ENCODE measurements at regions not wholly inside any gene's neighbourhood (a gene's known extent, or its start where the extent isn't known, plus 50 kb on each side); places are given as distances from the start of the nearest gene placed in this dataset.

- H3K56ac ChIP-seq (ENCODE audit: extremely low read depth, insufficient read depth, low read length), result no peak overlapping the region
- no TSS peak for BruUV-seq (replicated peaks)
- intact Hi-C loops (cut with micrococcal nuclease), result no loop called here
- H3K18ac ChIP-seq (ENCODE audit: low read depth, low read length), result no peak overlapping the region
- H2BK120ac ChIP-seq (ENCODE audit: low read depth, low read length), result no peak overlapping the region
- H4K8ac ChIP-seq (ENCODE audit: low read depth in 2 of 2, low read length in 2 of 2), result no peak overlapping the region
- dilution Hi-C loops (cut with HindIII; ENCODE audit: low sequenced_read_pairs, unreplicated experiment), result no loop called here
- no CpG with 5 or more reads among the region's 3 CpGs for WGBS, 2 experiments (ENCODE audit: extremely low coverage in 2 of 2, insufficient read length in 1 of 2)
- no peak overlapping the region for H2AK9ac ChIP-seq (replicated peaks; ENCODE audit: low read depth, low read length, poor library complexity)
- no peak overlapping the region for H2AK5ac ChIP-seq (ENCODE audit: low read depth, low read length)
- in situ Hi-C loops (cut with MboI; ENCODE audit: low sequenced_read_pairs), result no loop called here
- TF ChIP-seq MAFK (IDR thresholded peaks at IDR 0.05; ENCODE audit: low read depth, low read length) (no peak), FOS (IDR thresholded peaks at IDR 0.05; ENCODE audit: low read depth, low read length) (no peak)
- no peak overlapping the region for H4K5ac ChIP-seq (ENCODE audit: low read depth, low read length)
- ChIA-PET POLR2A (ENCODE audit: unreplicated experiment) (no interaction called here), CTCF (no interaction called here)
- no peaks in the 10 kb centered on the region for H4K20me1 ChIP-seq (ENCODE audit: insufficient read depth, low read length)
- no peak overlapping the region for H3K23ac ChIP-seq (ENCODE audit: low read depth, low read length)
- no peak overlapping the region for H3K4me3 ChIP-seq (ENCODE audit: insufficient read depth, low read depth, low read length)
- H3K9ac ChIP-seq (ENCODE audit: low read depth, low read length), result no peak overlapping the region
- no peaks in the 10 kb centered on the region for H3K9me1 ChIP-seq (ENCODE audit: insufficient read depth, low read length)
- ATAC-seq (ENCODE audit: low read depth) (no peak), DNase-seq (no peak)
- no peaks in the 10 kb centered on the region for H3K9me3 ChIP-seq (ENCODE audit: control insufficient read depth, insufficient read depth, low read length)
- H3K27ac ChIP-seq (ENCODE audit: insufficient read depth, low read length), result no peak overlapping the region
- no peaks in the 10 kb centered on the region for H3K4me1 ChIP-seq (ENCODE audit: control insufficient read depth, insufficient read depth, low read length)
- no peak overlapping the region for H2BK20ac ChIP-seq (ENCODE audit: low read depth, low read length)
- H2BK5ac ChIP-seq (ENCODE audit: low read depth, low read length, poor library complexity, severe bottlenecking), result no peak overlapping the region
- no peak overlapping the region for H4K91ac ChIP-seq (ENCODE audit: insufficient read depth, low read depth, low read length)
- H3K4me2 ChIP-seq (ENCODE audit: low read depth, low read length), result no peak overlapping the region
- H3K4ac ChIP-seq (ENCODE audit: low read depth, low read length), result no peak overlapping the region
- no peaks in the 10 kb centered on the region for H3K27me3 ChIP-seq (ENCODE audit: control insufficient read depth, insufficient read depth, low read length)
- H3K14ac ChIP-seq (replicated peaks; ENCODE audit: low read depth, low read length), result no peak overlapping the region
- H2AFZ ChIP-seq (replicated peaks; ENCODE audit: low read length, poor library complexity), result no peak overlapping the region
- no peaks in the 10 kb centered on the region for H3K79me1 ChIP-seq (ENCODE audit: low read depth in 1 of 2, low read length in 2 of 2)
- no peak overlapping the region for H2BK15ac ChIP-seq (ENCODE audit: low read depth, low read length)
- H3K36me3 ChIP-seq (ENCODE audit: control insufficient read depth, insufficient read depth, low read length), result no peaks in the 10 kb centered on the region
These were observed 64.7 kb upstream of the SEM1 start for GRCh38 chr7:96774358-96774757.
